HepG2 (cell line): ENCODE measurements at regions not wholly inside any gene's neighbourhood (a gene's known extent, or its start where the extent isn't known, plus 50 kb on each side); places are given as distances from the start of the nearest gene placed in this dataset.

ENCODE experiments used
- NFRKB ChIP-seq: fragments of 450-650 bp; IDR thresholded peaks from 2 replicates; pipeline ENCODE4 v1.6.1; 2017
- POLR2AphosphoS5 ChIP-seq: IDR thresholded peaks from 2 replicates; pipeline ENCODE4 v1.6.1; 2012; ENCODE audit warnings: low read depth, low read length
- YY1 ChIP-seq: IDR thresholded peaks from 2 replicates; pipeline ENCODE4 v1.6.1; 2011; ENCODE audit warnings: low read length, low read depth, moderate library complexity, mild to moderate bottlenecking; ENCODE audit not compliant: insufficient read depth, insufficient replicate concordance
- ZNF552 ChIP-seq: sonication (generic); formaldehyde crosslinking; IDR thresholded peaks from 2 replicates; pipeline ENCODE4 v1.9.0; 2022; ENCODE audit warnings: missing genetic modification reagents, mild to moderate bottlenecking, borderline replicate concordance

DNA sequence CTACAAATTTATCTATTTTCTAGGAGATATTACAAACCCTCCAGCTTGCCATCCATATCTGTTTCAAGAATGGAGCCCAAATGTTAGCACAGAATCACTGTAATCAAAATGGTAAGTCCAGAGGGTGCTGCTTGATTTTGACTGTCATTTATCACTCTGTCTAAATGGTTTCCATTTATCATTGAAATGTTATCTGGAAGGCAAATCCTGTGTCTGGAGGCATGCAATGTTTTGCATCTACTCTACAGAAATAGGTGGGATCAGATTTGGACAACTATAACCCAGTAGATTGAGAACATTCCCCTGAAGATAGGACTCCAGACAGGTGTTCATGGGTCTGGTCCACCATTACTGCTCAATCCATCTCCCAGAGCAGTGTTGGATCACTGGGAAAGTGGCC, 128.7 kb downstream of the MAIP1 start:
- TF ChIP-seq ZNF552 (CRISPR knock-in tag) (no peak), POLR2AphosphoS5 (no peak), NFRKB (no peak), YY1 (no peak)
